ENCODE measurements at regions not wholly inside any gene's neighbourhood (a gene's known extent, or its start where the extent isn't known, plus 50 kb on each side); places are given as distances from the start of the nearest gene placed in this dataset.
A peak's percentile ranks its signal among the peaks of the same experiment; 100 is the strongest.

- no peaks in the 10 kb centered on the region for H3K9me3 Mint-ChIP-seq (ENCODE audit: unreplicated experiment)
- DNase-seq (ENCODE audit: unreplicated experiment), result no peak
- intact Hi-C loops (cut with micrococcal nuclease), result loop anchor here (10.0 kb wide), 2 partner anchors 223 to 343 kb away; no protein-coding TSS in a partner anchor
- POLR2A ChIA-PET, result interaction anchor here (0.6 to 4.6 kb wide), 7 partner anchors 9 to 581 kb away, joined by 3 to 34 read pairs (median 3); no protein-coding TSS in a partner anchor
- peak overlapping the region; percentile 89 for H3K27ac Mint-ChIP-seq (ENCODE audit: low read depth, unreplicated experiment)
- H3K27me3 Mint-ChIP-seq (ENCODE audit: insufficient read depth, unreplicated experiment), result no peaks in the 10 kb centered on the region
- H3K4me3 Mint-ChIP-seq (ENCODE audit: unreplicated experiment), result peak overlapping the region; percentile 21
- TF ChIP-seq CTCF (IDR thresholded peaks at IDR 0.05; ENCODE audit: unreplicated experiment), result no peak
- no peaks in the 10 kb centered on the region for H3K36me3 Mint-ChIP-seq (ENCODE audit: insufficient read depth, unreplicated experiment)
- CTCF ChIA-PET, result interaction anchor here (2.3 kb wide), 1 partner anchor 10 kb away, joined by 8 read pairs; no protein-coding TSS in a partner anchor
- peaks cover 34% of the 10 kb centered on the region for H3K4me1 Mint-ChIP-seq (ENCODE audit: insufficient read depth, unreplicated experiment)
- BruUV-seq (replicated peaks), result no TSS peak
Observed at GRCh38 chr3:177817751-177818150, 620.5 kb upstream of the TBL1XR1 start.

- ChIA-PET POLR2A (interaction anchor here (0.6 to 0.8 kb wide), 2 partner anchors 8 to 11 kb away, joined by 3 to 4 read pairs; no protein-coding TSS in a partner anchor), CTCF (interaction anchor here (0.6 to 0.7 kb wide), 2 partner anchors 273 to 351 kb away, joined by 3 to 4 read pairs; no protein-coding TSS in a partner anchor)
- no peak overlapping the region for H3K4me3 Mint-ChIP-seq (ENCODE audit: unreplicated experiment)
- no peaks in the 10 kb centered on the region for H3K9me3 Mint-ChIP-seq (ENCODE audit: unreplicated experiment)
- peaks cover 28% of the 10 kb centered on the region for H3K4me1 Mint-ChIP-seq (ENCODE audit: insufficient read depth, unreplicated experiment)
- H3K27ac Mint-ChIP-seq (ENCODE audit: low read depth, unreplicated experiment), result peak overlapping the region; percentile 89
- no peak for TF ChIP-seq CTCF (IDR thresholded peaks at IDR 0.05; ENCODE audit: unreplicated experiment)
- DNase-seq (ENCODE audit: unreplicated experiment), result no peak
- no peaks in the 10 kb centered on the region for H3K27me3 Mint-ChIP-seq (ENCODE audit: insufficient read depth, unreplicated experiment)
- BruUV-seq (replicated peaks), result no TSS peak
- intact Hi-C loops (cut with micrococcal nuclease), result loop anchor here (10.0 kb wide), 2 partner anchors 224 to 344 kb away; no protein-coding TSS in a partner anchor
- peaks cover 5% of the 10 kb centered on the region for H3K36me3 Mint-ChIP-seq (ENCODE audit: insufficient read depth, unreplicated experiment)
Observed at GRCh38 chr3:177818712-177819240, 621.5 kb upstream of the TBL1XR1 start.

- POLR2A ChIA-PET, result interaction anchor here (0.6 to 1.5 kb wide), 4 partner anchors 9 to 24 kb away, joined by 3 to 4 read pairs (median 3); no protein-coding TSS in a partner anchor
- no peak for TF ChIP-seq CTCF (IDR thresholded peaks at IDR 0.05; ENCODE audit: unreplicated experiment)
- Mint-ChIP-seq H3K27me3 (ENCODE audit: insufficient read depth, unreplicated experiment) (no peaks in the 10 kb centered on the region), H3K36me3 (ENCODE audit: insufficient read depth, unreplicated experiment) (peaks cover 5% of the 10 kb centered on the region), H3K27ac (ENCODE audit: low read depth, unreplicated experiment) (no peak overlapping the region), H3K4me1 (ENCODE audit: insufficient read depth, unreplicated experiment) (peaks cover 37% of the 10 kb centered on the region), H3K9me3 (ENCODE audit: unreplicated experiment) (no peaks in the 10 kb centered on the region), H3K4me3 (ENCODE audit: unreplicated experiment) (no peak overlapping the region)
- intact Hi-C loops (cut with micrococcal nuclease), result no loop called here
- CTCF ChIA-PET, result interaction anchor here (0.6 kb wide), 1 partner anchor 625 kb away, joined by 3 read pairs; no protein-coding TSS in a partner anchor
- BruUV-seq (replicated peaks), result no TSS peak
- DNase-seq (ENCODE audit: unreplicated experiment), result no peak
Observed at GRCh38 chr3:177820683-177821316, 623.5 kb upstream of the TBL1XR1 start.

GRCh38 chr3:177822681-177823096, 625.4 kb upstream of the TBL1XR1 start:
- no TSS peak for BruUV-seq (replicated peaks)
- no peak overlapping the region for H3K4me3 Mint-ChIP-seq (ENCODE audit: unreplicated experiment)
- peaks cover 29% of the 10 kb centered on the region for H3K4me1 Mint-ChIP-seq (ENCODE audit: insufficient read depth, unreplicated experiment)
- no peaks in the 10 kb centered on the region for H3K9me3 Mint-ChIP-seq (ENCODE audit: unreplicated experiment)
- intact Hi-C loops (cut with micrococcal nuclease), result no loop called here
- ChIA-PET POLR2A (interaction anchor here (0.7 to 3.2 kb wide), 4 partner anchors 11 to 485 kb away, joined by 3 to 21 read pairs (median 4); no protein-coding TSS in a partner anchor), CTCF (interaction anchor here (0.6 to 1.1 kb wide), 2 partner anchors 44 to 436 kb away, joined by 3 to 5 read pairs; no protein-coding TSS in a partner anchor)
- no peak for DNase-seq (ENCODE audit: unreplicated experiment)
- no peaks in the 10 kb centered on the region for H3K27me3 Mint-ChIP-seq (ENCODE audit: insufficient read depth, unreplicated experiment)
- peaks cover 5% of the 10 kb centered on the region for H3K36me3 Mint-ChIP-seq (ENCODE audit: insufficient read depth, unreplicated experiment)
- TF ChIP-seq CTCF (IDR thresholded peaks at IDR 0.05; ENCODE audit: unreplicated experiment), result no peak
- no peak overlapping the region for H3K27ac Mint-ChIP-seq (ENCODE audit: low read depth, unreplicated experiment)
